HG02571 (cell line): ENCODE measurements at regions not wholly inside any gene's neighbourhood (a gene's known extent, or its start where the extent isn't known, plus 50 kb on each side); places are given as distances from the start of the nearest gene placed in this dataset.
"Not testable (repeated sequence)": the region's sequence is repeated elsewhere in the genome, so short reads cannot be mapped to it uniquely, and the experiment has no call there.

Experiments used
- ATAC-seq: cut with Tn5 transposase; IDR thresholded peaks from one replicate; pipeline ENCODE4 v1.9.1; 2021; ENCODE audit warnings: mild to moderate bottlenecking, moderate library complexity; ENCODE audit not compliant: unreplicated experiment

GRCh38 chr11:45000918-45001317 lies 50.2 kb upstream of the TP53I11 start:
- ATAC-seq, result no peak

DNA sequence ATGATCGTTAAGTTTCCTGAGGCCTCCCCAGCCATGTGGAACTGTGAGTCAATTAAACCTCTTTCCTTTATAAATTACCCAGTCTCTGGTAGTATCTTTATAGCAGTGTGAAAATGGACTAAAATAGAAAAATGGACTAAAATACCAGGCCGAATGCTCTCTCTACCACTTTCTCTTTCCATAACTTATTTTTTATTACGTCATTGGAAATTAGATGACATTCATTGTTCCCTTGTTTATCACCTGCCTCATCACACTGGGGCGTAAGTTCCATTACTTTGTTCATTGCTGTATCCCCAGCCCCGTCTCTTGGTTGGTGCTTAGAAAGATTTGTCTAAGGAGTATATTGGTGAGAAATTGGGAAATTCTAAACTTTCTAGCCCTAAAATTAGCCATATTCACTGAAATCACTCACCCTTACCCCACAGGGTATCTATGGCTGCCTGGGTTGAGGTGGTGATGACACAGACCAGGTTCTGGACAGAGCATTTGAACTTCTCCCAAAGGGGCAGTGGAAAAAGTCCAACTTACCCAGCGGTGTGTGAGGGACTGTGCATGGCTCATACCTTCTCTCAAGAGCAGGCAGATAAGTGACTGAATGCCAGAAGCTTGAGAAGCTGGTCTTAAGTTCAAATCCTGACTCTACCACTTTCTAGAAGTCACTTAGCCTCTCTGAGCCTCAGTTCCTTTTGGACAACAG lies 50.9 kb upstream of the TP53I11 start:
- ATAC-seq, result no peak

- ATAC-seq, result no peak
Measured at GRCh38 chr11:45005106-45005505, 54.4 kb upstream of the TP53I11 start.

GRCh38 chr11:45007011-45007410 lies 56.3 kb upstream of the TP53I11 start:
- no peak for ATAC-seq

GRCh38 chr11:45015983-45016382 lies 65.3 kb upstream of the TP53I11 start:
- not testable (repeated sequence) for ATAC-seq

DNA sequence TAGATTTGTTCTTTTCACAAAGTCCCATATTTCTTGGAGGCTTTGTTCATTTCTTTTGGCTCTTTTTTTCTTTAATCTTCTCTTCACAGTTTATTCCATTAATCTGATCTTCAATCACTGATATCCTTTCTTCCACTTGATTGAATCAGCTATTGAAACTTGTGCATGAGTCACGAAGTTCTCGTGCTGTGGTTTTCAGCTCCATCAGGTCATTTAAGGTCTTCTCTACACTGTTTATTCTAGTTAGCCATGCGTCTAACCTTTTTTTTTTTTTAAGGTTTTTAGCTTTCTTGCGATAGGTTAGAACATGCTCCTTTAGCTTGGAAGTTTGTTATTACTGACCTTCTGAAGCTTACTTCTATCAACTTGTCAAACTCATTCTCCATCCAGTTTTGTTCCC lies 65.8 kb upstream of the TP53I11 start:
- ATAC-seq, result not testable (repeated sequence)

DNA sequence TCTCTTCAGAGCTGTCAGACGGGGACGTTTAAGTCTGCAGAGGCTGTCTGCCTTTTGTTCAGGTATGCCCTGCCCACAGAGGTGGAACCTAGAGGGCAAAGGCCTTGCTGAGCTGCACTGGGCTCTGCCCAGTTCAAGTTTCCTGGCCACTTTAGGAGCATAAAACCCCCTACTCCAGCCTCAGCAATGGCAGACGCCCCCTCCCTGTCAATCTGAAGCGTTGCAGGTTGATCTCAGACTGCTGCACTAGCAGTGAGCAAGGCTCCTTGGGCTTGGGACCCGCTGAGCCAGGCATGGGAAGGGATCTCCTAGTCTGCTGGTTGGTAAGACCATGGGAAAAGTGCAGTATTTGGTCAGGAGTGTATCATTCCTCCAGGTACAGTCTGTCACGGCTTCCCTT lies 66.6 kb upstream of the TP53I11 start:
- ATAC-seq, result no peak

DNA sequence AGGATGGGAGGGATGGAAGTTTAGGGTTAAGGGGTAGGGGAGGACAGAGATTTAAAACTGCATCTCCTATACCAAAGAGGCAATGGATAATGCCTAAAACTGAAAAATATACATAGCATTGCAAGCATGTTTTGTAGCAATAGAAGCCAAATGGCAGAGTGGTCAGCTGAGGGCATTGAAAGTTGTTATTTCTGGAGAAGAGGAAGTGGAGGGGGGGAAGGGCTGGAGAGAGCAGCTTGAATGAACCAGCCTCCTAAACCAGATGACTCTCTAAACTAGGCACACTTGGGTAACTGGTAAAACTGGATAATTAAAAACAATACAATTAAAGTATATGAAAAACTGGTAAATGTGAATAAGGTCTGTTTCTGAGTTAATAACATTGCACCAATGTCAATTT lies 70.3 kb upstream of the TP53I11 start:
- no peak for ATAC-seq

DNA sequence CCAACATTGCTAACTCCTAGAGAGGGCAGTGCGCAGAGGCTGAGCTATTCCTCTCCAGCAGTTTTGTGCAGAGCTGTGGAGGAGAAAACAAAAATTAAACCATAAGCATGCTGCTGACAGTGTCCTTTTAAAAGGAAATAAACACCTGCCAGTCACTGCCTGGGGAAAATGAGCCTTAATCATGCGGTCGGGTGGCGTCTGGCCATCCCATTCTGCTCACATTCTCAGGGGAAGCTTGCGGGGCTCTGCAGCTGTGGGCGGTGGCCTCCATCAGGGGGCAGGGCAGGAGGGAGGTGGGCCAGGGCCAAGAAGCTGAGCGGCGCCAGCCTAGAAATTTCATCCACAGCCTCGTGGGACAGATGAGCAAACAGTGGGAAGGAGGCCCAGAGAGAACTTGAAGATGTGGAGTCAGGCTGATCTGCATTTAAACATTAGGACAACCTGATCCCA lies 71.0 kb upstream of the TP53I11 start:
- no peak for ATAC-seq

DNA sequence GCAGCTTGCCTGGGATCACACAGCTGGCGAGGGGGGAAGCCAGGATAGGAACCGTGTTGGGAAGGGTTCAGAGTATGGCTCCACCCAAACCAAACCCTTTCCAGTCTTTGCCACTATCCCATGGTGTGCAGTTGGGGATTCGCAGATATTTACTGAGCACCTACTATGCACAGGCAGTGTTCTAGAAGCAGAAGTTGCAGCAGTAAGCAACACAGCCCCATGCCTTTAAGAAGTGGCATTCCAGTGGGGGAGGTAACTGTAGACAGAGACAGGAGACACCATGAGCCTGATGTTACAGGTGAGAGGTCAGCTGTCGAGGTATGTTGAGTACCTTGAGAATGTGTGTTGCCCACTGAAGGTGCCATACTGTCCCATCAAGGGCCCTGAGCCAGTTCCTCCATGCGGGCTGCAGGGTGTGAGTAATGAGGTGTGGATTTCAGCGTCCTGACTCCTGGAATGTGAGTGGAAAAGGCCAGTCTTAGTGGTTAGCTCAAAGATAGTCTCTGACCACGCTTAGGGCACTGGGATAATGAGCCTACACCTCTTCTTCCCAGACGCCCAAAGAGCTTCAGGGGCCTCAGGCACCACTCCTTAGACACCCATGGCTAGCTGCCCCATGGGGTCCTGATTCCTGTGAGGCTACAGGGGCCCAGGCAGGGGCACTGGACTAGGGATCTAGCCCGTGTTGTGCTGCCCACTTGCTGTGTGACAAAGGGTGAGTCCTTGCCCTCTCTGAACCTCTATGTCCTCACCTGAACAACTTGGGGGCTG lies 71.8 kb upstream of the TP53I11 start:
- no peak for ATAC-seq

GRCh38 chr11:45023065-45023365 lies 72.3 kb upstream of the TP53I11 start:
- ATAC-seq, result no peak

DNA sequence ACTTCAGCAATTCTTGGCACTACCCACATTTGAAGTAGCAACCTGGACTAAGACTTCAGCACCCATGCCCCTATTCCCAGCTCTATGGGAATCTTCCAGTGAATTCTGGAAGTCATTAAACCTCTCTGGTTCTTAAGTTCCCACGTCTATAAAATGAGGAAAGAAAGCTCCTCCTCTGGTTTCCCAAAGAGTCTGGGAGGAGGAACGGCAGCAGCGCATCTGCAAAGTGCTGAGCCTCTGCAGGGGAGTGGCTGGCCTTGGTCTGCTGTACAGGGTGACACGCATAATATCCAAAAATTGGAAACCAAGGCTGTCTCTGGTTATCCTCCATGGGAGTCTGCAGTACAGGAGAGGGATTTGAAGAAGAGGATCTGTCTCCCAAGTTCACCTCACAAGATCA lies 73.6 kb upstream of the TP53I11 start:
- no peak for ATAC-seq

- no peak for ATAC-seq
Measured at GRCh38 chr11:45024846-45025588, 74.3 kb upstream of the TP53I11 start.

DNA sequence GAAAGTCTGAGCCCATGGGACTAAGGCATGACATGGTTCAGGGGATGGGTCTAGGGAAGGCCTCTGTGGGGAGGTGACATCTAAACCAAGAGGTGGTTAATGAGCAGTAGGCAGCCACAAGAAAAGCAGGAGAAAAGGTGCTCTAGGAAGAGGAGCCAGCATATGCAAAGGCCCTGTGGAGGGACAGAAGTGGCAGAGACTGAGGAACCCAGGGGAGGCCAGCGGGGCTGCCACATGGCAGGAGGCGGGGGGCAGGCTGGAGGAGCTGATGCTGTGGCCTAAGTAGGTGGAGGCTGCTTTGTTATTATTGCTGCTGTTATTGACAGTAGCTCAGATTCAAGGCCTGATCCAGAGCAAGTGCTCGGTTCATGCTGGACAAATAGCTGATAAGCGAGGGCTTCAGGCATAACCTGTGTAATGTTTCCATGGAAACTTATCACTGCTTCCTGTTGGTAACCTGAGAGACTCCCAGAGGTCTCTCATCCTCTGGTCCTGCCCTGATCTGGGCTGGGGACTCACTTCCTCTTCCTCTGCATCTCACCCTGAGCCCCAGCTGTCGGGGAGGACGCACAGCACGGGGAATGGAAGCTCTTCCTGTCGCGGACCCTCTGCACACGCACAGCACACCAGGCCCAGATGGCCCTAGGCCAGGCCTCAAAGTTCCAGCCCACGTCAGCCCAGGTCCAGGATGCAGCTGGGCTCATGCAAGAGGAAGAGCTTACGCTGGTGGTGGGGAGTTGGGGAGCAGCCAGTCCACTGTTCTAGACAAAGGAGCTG lies 75.2 kb upstream of the TP53I11 start:
- ATAC-seq, result no peak

- ATAC-seq, result no peak
Measured at GRCh38 chr11:45026835-45027234, 76.2 kb upstream of the TP53I11 start.

- no peak for ATAC-seq
Measured at GRCh38 chr11:45027312-45027711, 76.6 kb upstream of the TP53I11 start.

GRCh38 chr11:45028911-45029682 lies 78.4 kb upstream of the TP53I11 start:
- ATAC-seq, result no peak

- no peak for ATAC-seq
Measured at GRCh38 chr11:45030778-45031177, 80.1 kb upstream of the TP53I11 start.

DNA sequence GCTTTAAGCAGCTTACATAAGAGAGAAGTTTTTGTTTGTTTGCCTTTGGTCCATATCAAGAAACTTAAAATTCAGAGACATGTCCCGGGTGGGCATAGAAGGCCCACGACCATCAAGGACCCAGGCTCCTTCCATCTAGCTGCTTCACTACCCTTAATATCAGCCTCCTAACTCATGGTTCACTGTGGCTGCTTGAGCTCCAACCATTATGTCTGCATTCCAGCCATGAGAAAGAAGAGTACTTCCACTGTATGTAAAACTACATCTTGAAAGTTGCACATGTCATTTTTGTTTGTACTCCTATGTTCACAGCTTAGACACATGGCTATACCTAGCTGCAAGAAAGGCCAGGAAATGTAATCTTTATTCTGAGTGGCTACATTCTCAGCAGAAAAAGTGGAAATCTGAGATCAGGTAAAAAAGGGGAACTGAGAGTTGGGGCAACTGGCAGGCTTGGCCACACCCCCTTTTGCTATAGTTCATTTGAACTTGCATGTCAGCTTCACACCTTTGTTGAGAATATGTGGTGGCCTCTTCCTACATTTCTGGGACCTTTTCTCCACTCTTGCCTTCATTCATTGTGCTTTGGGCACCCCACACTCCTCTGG lies 81.3 kb upstream of the TP53I11 start:
- peak; percentile 59 for ATAC-seq

GRCh38 chr11:45035413-45035812 lies 84.7 kb upstream of the TP53I11 start:
- ATAC-seq, result no peak
